ENCODE measurements at regions not wholly inside any gene's neighbourhood (a gene's known extent, or its start where the extent isn't known, plus 50 kb on each side); places are given as distances from the start of the nearest gene placed in this dataset.

GRCh38 chr5:113825176-113825575 is 311.7 kb downstream of the YTHDC2 start:
- Histone ChIP-seq H3K9me3 (ENCODE audit: control insufficient read depth in 1 of 2, low read length in 2 of 2) (peaks cover 0 to 2% of the 10 kb centered on the region in 2 donors), H3K27me3 (ENCODE audit: low read depth, low read length) (no peaks in the 10 kb centered on the region), H3K4me1 (ENCODE audit: control insufficient read depth in 1 of 2, insufficient read depth in 2 of 2, low read length in 2 of 2) (no peaks in the 10 kb centered on the region), H3K36me3 (ENCODE audit: control insufficient read depth in 1 of 2, insufficient read depth in 2 of 2, low read length in 2 of 2) (no peaks in the 10 kb centered on the region), H3K27ac (ENCODE audit: low read length) (no peak overlapping the region), H3K4me3 (ENCODE audit: low read depth in 1 of 2, low read length in 2 of 2) (no peak overlapping the region)

GRCh38 chr5:113846941-113847340 is 333.4 kb downstream of the YTHDC2 start:
- Histone ChIP-seq H3K27me3 (ENCODE audit: low read depth, low read length) (no peaks in the 10 kb centered on the region), H3K9me3 (ENCODE audit: control insufficient read depth in 1 of 2, low read length in 2 of 2) (no peaks in the 10 kb centered on the region), H3K4me1 (ENCODE audit: control insufficient read depth in 1 of 2, insufficient read depth in 2 of 2, low read length in 2 of 2) (no peaks in the 10 kb centered on the region), H3K4me3 (ENCODE audit: low read depth in 1 of 2, low read length in 2 of 2) (no peak overlapping the region), H3K27ac (ENCODE audit: low read length) (no peak overlapping the region), H3K36me3 (ENCODE audit: control insufficient read depth in 1 of 2, insufficient read depth in 2 of 2, low read length in 2 of 2) (no peaks in the 10 kb centered on the region)

GRCh38 chr5:113864437-113864836 is 350.9 kb downstream of the YTHDC2 start:
- H3K4me1 ChIP-seq (ENCODE audit: control insufficient read depth in 1 of 2, insufficient read depth in 2 of 2, low read length in 2 of 2): no peaks in the 10 kb centered on the region

DNA sequence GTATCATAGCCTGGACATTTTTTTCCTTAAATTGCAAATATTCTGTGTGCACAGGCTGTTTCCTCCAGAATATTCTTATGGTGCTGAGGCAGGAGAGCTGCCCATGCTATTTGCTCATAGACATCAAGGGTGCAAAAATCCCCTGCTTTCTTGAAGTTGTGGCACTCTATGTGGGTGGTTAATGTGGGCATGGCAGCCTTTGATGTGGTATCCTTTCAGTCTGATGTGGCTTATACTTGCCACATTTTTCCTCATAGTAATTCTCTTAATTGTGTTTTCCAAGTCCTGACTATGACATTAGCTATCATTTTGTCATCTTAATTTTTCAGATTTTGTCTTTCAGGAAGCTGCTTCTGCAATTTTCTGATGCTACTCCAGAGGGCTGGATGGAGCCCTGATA is 353.3 kb downstream of the YTHDC2 start:
- H3K27me3 ChIP-seq (ENCODE audit: low read depth, low read length): no peaks in the 10 kb centered on the region
- no peaks in the 10 kb centered on the region for H3K9me3 ChIP-seq (ENCODE audit: control insufficient read depth in 1 of 2, low read length in 2 of 2)
- no peaks in the 10 kb centered on the region for H3K36me3 ChIP-seq (ENCODE audit: control insufficient read depth in 1 of 2, insufficient read depth in 2 of 2, low read length in 2 of 2)
- H3K4me3 ChIP-seq (ENCODE audit: low read depth in 1 of 2, low read length in 2 of 2): no peak overlapping the region
- no peaks in the 10 kb centered on the region for H3K4me1 ChIP-seq (ENCODE audit: control insufficient read depth in 1 of 2, insufficient read depth in 2 of 2, low read length in 2 of 2)
- no peak overlapping the region for H3K27ac ChIP-seq (ENCODE audit: low read length)

More at GRCh38 chr5:113864437-113864836, 350.9 kb downstream of the YTHDC2 start:
- no peaks in the 10 kb centered on the region for H3K27me3 ChIP-seq (ENCODE audit: low read depth, low read length)
- no peak overlapping the region for H3K4me3 ChIP-seq (ENCODE audit: low read depth in 1 of 2, low read length in 2 of 2)
- H3K36me3 ChIP-seq (ENCODE audit: control insufficient read depth in 1 of 2, insufficient read depth in 2 of 2, low read length in 2 of 2): no peaks in the 10 kb centered on the region
- H3K27ac ChIP-seq (ENCODE audit: low read length): no peak overlapping the region
- peaks cover 0 to 4% of the 10 kb centered on the region in 2 donors for H3K9me3 ChIP-seq (ENCODE audit: control insufficient read depth in 1 of 2, low read length in 2 of 2)

- no peaks in the 10 kb centered on the region for H3K36me3 ChIP-seq (ENCODE audit: control insufficient read depth in 1 of 2, insufficient read depth in 2 of 2, low read length in 2 of 2)
- no peaks in the 10 kb centered on the region for H3K9me3 ChIP-seq (ENCODE audit: control insufficient read depth in 1 of 2, low read length in 2 of 2)
- no peaks in the 10 kb centered on the region for H3K4me1 ChIP-seq (ENCODE audit: control insufficient read depth in 1 of 2, insufficient read depth in 2 of 2, low read length in 2 of 2)
- H3K27ac ChIP-seq (ENCODE audit: low read length): no peak overlapping the region
- H3K4me3 ChIP-seq (ENCODE audit: low read depth in 1 of 2, low read length in 2 of 2): no peak overlapping the region
- no peaks in the 10 kb centered on the region for H3K27me3 ChIP-seq (ENCODE audit: low read depth, low read length)
Observed at GRCh38 chr5:113869611-113870010, 356.1 kb downstream of the YTHDC2 start.

DNA sequence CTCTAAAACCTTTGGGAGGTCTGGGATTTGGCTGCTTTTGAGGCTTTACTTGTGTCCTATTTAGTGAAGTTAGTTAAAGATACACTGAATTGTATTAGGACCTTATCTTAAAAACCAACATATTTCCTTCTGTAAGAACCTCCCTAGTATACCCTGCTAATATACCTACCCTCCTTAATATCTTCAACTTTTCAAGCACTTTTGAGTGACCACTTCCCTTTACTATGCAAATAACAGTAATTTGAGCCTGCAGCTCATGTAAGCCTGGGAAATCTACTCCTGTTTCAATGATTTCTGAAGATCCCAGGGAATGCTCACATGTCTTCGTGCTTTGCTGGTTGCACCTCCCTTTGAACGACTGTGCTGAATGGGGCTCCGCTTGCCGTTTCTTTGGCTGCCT is 358.5 kb downstream of the YTHDC2 start:
- Histone ChIP-seq H3K9me3 (ENCODE audit: control insufficient read depth in 1 of 2, low read length in 2 of 2) (no peaks in the 10 kb centered on the region), H3K27me3 (ENCODE audit: low read depth, low read length) (no peaks in the 10 kb centered on the region), H3K27ac (ENCODE audit: low read length) (no peak overlapping the region), H3K36me3 (ENCODE audit: control insufficient read depth in 1 of 2, insufficient read depth in 2 of 2, low read length in 2 of 2) (no peaks in the 10 kb centered on the region), H3K4me1 (ENCODE audit: control insufficient read depth in 1 of 2, insufficient read depth in 2 of 2, low read length in 2 of 2) (no peaks in the 10 kb centered on the region), H3K4me3 (ENCODE audit: low read depth in 1 of 2, low read length in 2 of 2) (no peak overlapping the region)

DNA sequence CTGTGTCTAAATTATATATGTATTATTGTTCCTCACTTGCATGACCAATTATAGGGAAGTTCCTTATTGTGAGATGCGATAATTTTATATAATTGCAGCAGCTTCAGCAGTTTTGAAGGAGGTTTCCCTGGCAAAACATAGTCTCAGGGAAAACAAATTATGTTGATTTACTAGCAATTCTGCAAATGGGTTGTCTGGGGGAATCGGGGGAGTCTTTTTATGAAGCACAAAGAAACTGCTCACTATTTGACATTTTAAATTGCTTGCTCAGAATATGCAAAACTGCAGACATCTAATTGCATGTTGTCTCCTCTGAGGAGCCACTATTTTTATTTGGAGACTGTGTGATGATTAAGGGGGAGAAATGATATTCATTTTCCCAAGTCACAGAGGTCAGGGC is 361.6 kb downstream of the YTHDC2 start:
- Histone ChIP-seq H3K4me3 (ENCODE audit: low read depth in 1 of 2, low read length in 2 of 2) (no peak overlapping the region), H3K27ac (ENCODE audit: low read length) (no peak overlapping the region)

GRCh38 chr5:113891491-113891890 is 378.0 kb downstream of the YTHDC2 start:
- H3K4me3 ChIP-seq (ENCODE audit: low read depth in 1 of 2, low read length in 2 of 2): no peak overlapping the region
- H3K36me3 ChIP-seq (ENCODE audit: control insufficient read depth in 1 of 2, insufficient read depth in 2 of 2, low read length in 2 of 2): no peaks in the 10 kb centered on the region
- H3K4me1 ChIP-seq (ENCODE audit: control insufficient read depth in 1 of 2, insufficient read depth in 2 of 2, low read length in 2 of 2): no peaks in the 10 kb centered on the region
- H3K9me3 ChIP-seq (ENCODE audit: control insufficient read depth in 1 of 2, low read length in 2 of 2): no peaks in the 10 kb centered on the region
- H3K27me3 ChIP-seq (ENCODE audit: low read depth, low read length): no peaks in the 10 kb centered on the region
- no peak overlapping the region for H3K27ac ChIP-seq (ENCODE audit: low read length)

More for the DNA sequence above, 361.6 kb downstream of the YTHDC2 start:
- no peaks in the 10 kb centered on the region for H3K36me3 ChIP-seq (ENCODE audit: control insufficient read depth in 1 of 2, insufficient read depth in 2 of 2, low read length in 2 of 2)
- H3K27me3 ChIP-seq (ENCODE audit: low read depth, low read length): no peaks in the 10 kb centered on the region
- H3K9me3 ChIP-seq (ENCODE audit: control insufficient read depth in 1 of 2, low read length in 2 of 2): peaks cover 0 to 2% of the 10 kb centered on the region in 2 donors
- no peaks in the 10 kb centered on the region for H3K4me1 ChIP-seq (ENCODE audit: control insufficient read depth in 1 of 2, insufficient read depth in 2 of 2, low read length in 2 of 2)

GRCh38 chr5:113896789-113897188 is 383.3 kb downstream of the YTHDC2 start:
- H3K4me3 ChIP-seq (ENCODE audit: low read depth in 1 of 2, low read length in 2 of 2): no peak overlapping the region
- no peaks in the 10 kb centered on the region for H3K36me3 ChIP-seq (ENCODE audit: control insufficient read depth in 1 of 2, insufficient read depth in 2 of 2, low read length in 2 of 2)
- H3K4me1 ChIP-seq (ENCODE audit: control insufficient read depth in 1 of 2, insufficient read depth in 2 of 2, low read length in 2 of 2): no peaks in the 10 kb centered on the region
- H3K27ac ChIP-seq (ENCODE audit: low read length): no peak overlapping the region
- no peaks in the 10 kb centered on the region for H3K27me3 ChIP-seq (ENCODE audit: low read depth, low read length)
- H3K9me3 ChIP-seq (ENCODE audit: control insufficient read depth in 1 of 2, low read length in 2 of 2): no peaks in the 10 kb centered on the region

DNA sequence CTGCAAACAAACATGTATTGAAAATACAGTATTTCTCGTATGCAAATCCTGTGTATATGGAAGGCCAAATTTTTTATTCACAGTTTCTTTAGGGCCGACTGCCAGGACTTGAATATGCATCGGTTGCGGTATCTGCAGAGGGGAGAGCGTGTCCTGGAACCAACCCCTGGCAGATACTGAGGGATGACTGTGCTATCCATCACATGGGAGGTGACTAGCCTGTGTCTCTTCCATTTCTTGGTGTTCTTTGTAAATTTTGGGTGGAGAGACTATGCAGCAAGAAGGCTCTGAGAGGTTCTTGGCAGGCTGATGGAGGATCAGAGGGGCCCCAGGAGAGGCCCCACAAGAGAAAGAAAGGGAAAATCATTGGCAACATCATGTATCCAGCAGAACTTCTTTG is 384.3 kb downstream of the YTHDC2 start:
- Histone ChIP-seq H3K4me1 (ENCODE audit: control insufficient read depth in 1 of 2, insufficient read depth in 2 of 2, low read length in 2 of 2) (no peaks in the 10 kb centered on the region), H3K27me3 (ENCODE audit: low read depth, low read length) (no peaks in the 10 kb centered on the region), H3K4me3 (ENCODE audit: low read depth in 1 of 2, low read length in 2 of 2) (no peak overlapping the region), H3K9me3 (ENCODE audit: control insufficient read depth in 1 of 2, low read length in 2 of 2) (no peaks in the 10 kb centered on the region), H3K27ac (ENCODE audit: low read length) (no peak overlapping the region), H3K36me3 (ENCODE audit: control insufficient read depth in 1 of 2, insufficient read depth in 2 of 2, low read length in 2 of 2) (no peaks in the 10 kb centered on the region)

DNA sequence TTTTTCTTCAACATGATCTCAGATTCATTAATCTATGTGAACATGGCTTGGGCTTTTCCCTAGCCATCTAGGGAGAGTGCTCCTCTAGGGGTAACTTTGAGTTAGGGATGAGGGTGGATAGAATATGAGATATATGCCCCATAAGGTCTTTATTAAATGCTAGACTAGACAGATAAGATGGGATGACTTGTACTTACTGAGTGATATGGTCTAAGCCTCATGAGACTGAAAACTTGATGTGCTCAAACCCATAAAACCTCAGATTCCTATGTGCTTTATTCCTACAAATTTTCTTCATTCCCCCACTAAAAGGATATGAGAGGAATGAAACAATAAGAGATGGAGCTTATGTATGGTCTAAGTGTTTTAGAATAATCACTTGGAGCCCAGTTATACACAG is 386.6 kb downstream of the YTHDC2 start:
- Histone ChIP-seq H3K27ac (ENCODE audit: low read length) (no peak overlapping the region), H3K27me3 (ENCODE audit: low read depth, low read length) (no peaks in the 10 kb centered on the region), H3K9me3 (ENCODE audit: control insufficient read depth in 1 of 2, low read length in 2 of 2) (no peaks in the 10 kb centered on the region), H3K4me3 (ENCODE audit: low read depth in 1 of 2, low read length in 2 of 2) (no peak overlapping the region), H3K4me1 (ENCODE audit: control insufficient read depth in 1 of 2, insufficient read depth in 2 of 2, low read length in 2 of 2) (no peaks in the 10 kb centered on the region), H3K36me3 (ENCODE audit: control insufficient read depth in 1 of 2, insufficient read depth in 2 of 2, low read length in 2 of 2) (no peaks in the 10 kb centered on the region)

- Histone ChIP-seq H3K27me3 (ENCODE audit: low read depth, low read length) (no peaks in the 10 kb centered on the region), H3K27ac (ENCODE audit: low read length) (no peak overlapping the region), H3K4me3 (ENCODE audit: low read depth in 1 of 2, low read length in 2 of 2) (no peak overlapping the region), H3K36me3 (ENCODE audit: control insufficient read depth in 1 of 2, insufficient read depth in 2 of 2, low read length in 2 of 2) (no peaks in the 10 kb centered on the region), H3K4me1 (ENCODE audit: control insufficient read depth in 1 of 2, insufficient read depth in 2 of 2, low read length in 2 of 2) (no peaks in the 10 kb centered on the region), H3K9me3 (ENCODE audit: control insufficient read depth in 1 of 2, low read length in 2 of 2) (no peaks in the 10 kb centered on the region)
Observed at GRCh38 chr5:113900816-113901215, 387.3 kb downstream of the YTHDC2 start.
